MM.1S (cell line): ENCODE measurements at regions not wholly inside any gene's neighbourhood (a gene's known extent, or its start where the extent isn't known, plus 50 kb on each side); places are given as distances from the start of the nearest gene placed in this dataset.

Experiments
- DNase-seq: peaks from one replicate; pipeline ENCODE4 v3.0.0-alpha.2; 2015
- H2AFZ ChIP-seq: fragments of 300-600 bp; sonication (generic); 2 replicates; pipeline ENCODE4 v1.6.0; 2016; ENCODE audit warnings: antibody characterized with exemption, low read length
- H3F3A ChIP-seq: fragments of 300-600 bp; sonication (generic); 2 replicates; pipeline ENCODE4 v1.6.1; 2016; ENCODE audit warnings: mild to moderate bottlenecking, antibody characterized with exemption, low read length, moderate library complexity, mixed read lengths; ENCODE audit not compliant: insufficient read depth
- H3K27ac ChIP-seq: fragments of 300-600 bp; sonication (generic); 2 replicates; pipeline ENCODE4 v1.5.1; 2016; ENCODE audit warnings: mild to moderate bottlenecking, low read length
- H3K27me3 ChIP-seq: fragments of 300-600 bp; sonication (generic); replicated peaks from 2 replicates; pipeline ENCODE4 v1.6.0; 2016; ENCODE audit warnings: low read length; ENCODE audit not compliant: insufficient read depth
- H3K36me3 ChIP-seq: fragments of 300-600 bp; sonication (generic); replicated peaks from 2 replicates; pipeline ENCODE4 v1.6.1; 2016; ENCODE audit warnings: mild to moderate bottlenecking, low read length, mixed read lengths; ENCODE audit not compliant: insufficient read depth
- H3K4me1 ChIP-seq: fragments of 300-600 bp; sonication (generic); 2 replicates; pipeline ENCODE4 v1.6.1; 2016; ENCODE audit warnings: low read length, mixed read lengths
- H3K4me2 ChIP-seq: fragments of 300-600 bp; sonication (generic); 2 replicates; pipeline ENCODE4 v1.6.0; 2016; ENCODE audit warnings: low read depth, low read length
- H3K4me3 ChIP-seq: fragments of 300-600 bp; sonication (generic); 2 replicates; pipeline ENCODE4 v1.5.1; 2016; ENCODE audit warnings: low read length, mixed read lengths
- H3K79me2 ChIP-seq: fragments of 300-600 bp; sonication (generic); 2 replicates; pipeline ENCODE4 v1.6.1; 2016; ENCODE audit warnings: mixed run types, low read length, mixed read lengths
- H3K9ac ChIP-seq: fragments of 300-600 bp; sonication (generic); 2 replicates; pipeline ENCODE4 v1.6.1; 2016; ENCODE audit warnings: low read length, mixed read lengths
- H3K9me2 ChIP-seq: fragments of 300-600 bp; sonication (generic); replicated peaks from 2 replicates; pipeline ENCODE4 v1.6.1; 2016; ENCODE audit warnings: mild to moderate bottlenecking, low read length, mixed read lengths; ENCODE audit not compliant: insufficient read depth
- H3K9me3 ChIP-seq: fragments of 300-600 bp; sonication (generic); replicated peaks from 2 replicates; pipeline ENCODE4 v1.6.1; 2016; ENCODE audit warnings: mild to moderate bottlenecking, low read length, mixed read lengths; ENCODE audit not compliant: insufficient read depth
- H4K20me1 ChIP-seq: fragments of 300-600 bp; sonication (generic); 2 replicates; pipeline ENCODE4 v1.6.1; 2016; ENCODE audit warnings: mild to moderate bottlenecking, low read length, moderate library complexity, mixed read lengths; ENCODE audit not compliant: insufficient read depth
- EZH2 ChIP-seq: fragments of 300-600 bp; sonication (generic); optimal IDR thresholded peaks from 2 replicates; pipeline ENCODE3; 2017; ENCODE audit warnings: low read depth, mild to moderate bottlenecking, antibody characterized with exemption, low read length, mixed read lengths
- EZH2phosphoT487 ChIP-seq: fragments of 300-600 bp; sonication (generic); IDR thresholded peaks from 2 replicates; pipeline ENCODE4 v1.6.1; 2018; ENCODE audit warnings: antibody characterized with exemption, low read length
- TF ChIP-seq, protein P1 (sequence below): fragments of 300-600 bp; sonication (generic); IDR thresholded peaks from 2 replicates; pipeline ENCODE4 v1.5.1; 2016; ENCODE audit warnings: antibody characterized with exemption, low read length, mixed read lengths

DNA sequence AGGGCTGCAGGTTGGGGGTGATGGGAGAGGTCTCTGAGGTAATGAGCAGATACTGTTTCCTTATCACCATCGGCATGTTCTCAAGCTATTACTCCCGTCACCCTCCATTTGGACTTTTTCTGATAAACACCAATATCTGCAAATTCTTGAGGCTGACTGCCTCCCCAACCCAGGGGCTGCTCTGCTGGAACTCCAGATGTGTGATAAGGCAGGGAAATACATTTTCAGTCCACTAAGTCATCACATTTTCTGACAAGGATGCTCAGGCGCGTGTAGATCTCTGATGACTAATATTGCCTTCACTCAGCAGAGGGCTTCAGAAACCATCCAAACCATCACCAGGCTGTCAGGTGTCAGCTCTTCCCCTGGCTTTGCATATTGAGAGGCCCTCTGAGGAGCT, 215.0 kb upstream of the POU3F1 start:
- Histone ChIP-seq H3K9me2 (no peaks in the 10 kb centered on the region), H3K4me3 (no peak overlapping the region), H3K27ac (no peak overlapping the region), H3K4me1 (no peaks in the 10 kb centered on the region), H3K36me3 (no peaks in the 10 kb centered on the region), H3K9me3 (no peaks in the 10 kb centered on the region), H4K20me1 (no peaks in the 10 kb centered on the region), H3K79me2 (no peaks in the 10 kb centered on the region), H2AFZ (no peak overlapping the region), H3K9ac (no peak overlapping the region), H3K27me3 (no peaks in the 10 kb centered on the region; the same call in 1 of the 2 replicates), H3F3A (no peaks in the 10 kb centered on the region), H3K4me2 (no peak overlapping the region)
- DNase-seq, result no peak
- TF ChIP-seq EZH2, result no peak
- TF ChIP-seq, protein P1, sequence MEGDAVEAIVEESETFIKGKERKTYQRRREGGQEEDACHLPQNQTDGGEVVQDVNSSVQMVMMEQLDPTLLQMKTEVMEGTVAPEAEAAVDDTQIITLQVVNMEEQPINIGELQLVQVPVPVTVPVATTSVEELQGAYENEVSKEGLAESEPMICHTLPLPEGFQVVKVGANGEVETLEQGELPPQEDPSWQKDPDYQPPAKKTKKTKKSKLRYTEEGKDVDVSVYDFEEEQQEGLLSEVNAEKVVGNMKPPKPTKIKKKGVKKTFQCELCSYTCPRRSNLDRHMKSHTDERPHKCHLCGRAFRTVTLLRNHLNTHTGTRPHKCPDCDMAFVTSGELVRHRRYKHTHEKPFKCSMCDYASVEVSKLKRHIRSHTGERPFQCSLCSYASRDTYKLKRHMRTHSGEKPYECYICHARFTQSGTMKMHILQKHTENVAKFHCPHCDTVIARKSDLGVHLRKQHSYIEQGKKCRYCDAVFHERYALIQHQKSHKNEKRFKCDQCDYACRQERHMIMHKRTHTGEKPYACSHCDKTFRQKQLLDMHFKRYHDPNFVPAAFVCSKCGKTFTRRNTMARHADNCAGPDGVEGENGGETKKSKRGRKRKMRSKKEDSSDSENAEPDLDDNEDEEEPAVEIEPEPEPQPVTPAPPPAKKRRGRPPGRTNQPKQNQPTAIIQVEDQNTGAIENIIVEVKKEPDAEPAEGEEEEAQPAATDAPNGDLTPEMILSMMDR, result no peak
- no peak for TF ChIP-seq EZH2phosphoT487

DNA sequence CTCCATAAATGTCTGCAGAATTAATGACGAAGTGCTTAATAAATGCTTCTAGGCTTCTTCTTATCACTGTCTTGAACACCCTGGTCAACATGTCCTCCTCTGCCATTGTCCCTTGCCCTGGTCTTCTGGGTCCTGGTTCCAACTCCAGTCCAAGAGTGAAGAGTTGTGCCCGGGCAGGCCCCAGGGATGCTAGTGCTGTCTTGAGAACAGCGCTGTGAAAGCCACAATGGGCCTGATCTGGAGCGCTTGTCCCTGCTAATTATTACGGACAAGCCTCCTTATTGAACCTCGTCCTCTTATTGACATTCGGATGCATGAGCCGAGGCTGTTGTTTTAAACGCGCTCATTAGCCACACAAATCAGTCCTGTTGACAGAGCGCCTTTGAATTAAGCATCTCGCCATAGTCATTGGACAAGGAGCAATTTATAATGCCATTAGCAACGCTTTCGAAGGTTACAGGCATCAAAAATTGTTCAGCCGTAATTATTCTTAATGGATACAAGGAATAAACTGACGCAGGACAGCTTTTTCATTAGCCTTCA, 211.6 kb upstream of the POU3F1 start:
- H3K9me3 ChIP-seq, result no peaks in the 10 kb centered on the region
- H3K27ac ChIP-seq, result no peak overlapping the region
- no peak overlapping the region for H3K4me2 ChIP-seq
- H3K79me2 ChIP-seq, result no peaks in the 10 kb centered on the region
- H4K20me1 ChIP-seq, result no peaks in the 10 kb centered on the region
- H3K4me1 ChIP-seq, result no peaks in the 10 kb centered on the region
- H3K9me2 ChIP-seq, result no peaks in the 10 kb centered on the region
- no peaks in the 10 kb centered on the region for H3F3A ChIP-seq
- no peak overlapping the region for H2AFZ ChIP-seq
- H3K27me3 ChIP-seq, result no peaks in the 10 kb centered on the region; the same call in 1 of the 2 replicates
- H3K4me3 ChIP-seq, result no peak overlapping the region
- no peak for DNase-seq
- TF ChIP-seq, protein P1, result no peak
- no peak for TF ChIP-seq EZH2
- no peak for TF ChIP-seq EZH2phosphoT487
- H3K36me3 ChIP-seq, result no peaks in the 10 kb centered on the region
- no peak overlapping the region for H3K9ac ChIP-seq

DNA sequence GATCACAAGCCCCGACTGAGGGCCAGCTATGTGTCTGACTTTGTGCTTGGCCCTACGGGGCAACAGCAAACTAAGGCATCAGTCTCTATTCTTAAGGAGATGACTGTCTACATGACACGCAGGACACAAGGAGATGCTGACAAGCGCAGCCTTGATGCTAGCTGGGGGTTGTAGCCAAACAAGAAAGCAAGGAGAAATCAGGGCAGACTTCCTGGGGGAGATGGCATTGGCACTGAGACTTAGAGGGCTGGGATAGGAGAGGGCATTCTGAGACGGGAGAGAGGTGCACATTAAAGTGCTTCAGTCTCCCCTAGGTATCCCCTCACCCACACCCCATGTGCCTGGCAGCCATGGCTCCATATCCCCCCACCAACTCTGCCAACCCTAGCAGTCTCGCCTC, 210.8 kb upstream of the POU3F1 start:
- TF ChIP-seq, protein P1, result no peak
- TF ChIP-seq EZH2phosphoT487, result no peak
- no peak for TF ChIP-seq EZH2
- no peak overlapping the region for H3K9ac ChIP-seq
- H3K36me3 ChIP-seq, result no peaks in the 10 kb centered on the region
- no peak for DNase-seq
- H3K79me2 ChIP-seq, result no peaks in the 10 kb centered on the region
- H3K4me3 ChIP-seq, result no peak overlapping the region
- H3K27me3 ChIP-seq, result no peaks in the 10 kb centered on the region; the same call in 1 of the 2 replicates
- H3K4me2 ChIP-seq, result no peak overlapping the region
- no peaks in the 10 kb centered on the region for H3K9me3 ChIP-seq
- H4K20me1 ChIP-seq, result no peaks in the 10 kb centered on the region
- no peaks in the 10 kb centered on the region for H3K9me2 ChIP-seq
- H3F3A ChIP-seq, result no peaks in the 10 kb centered on the region
- H2AFZ ChIP-seq, result no peak overlapping the region
- H3K27ac ChIP-seq, result no peak overlapping the region
- no peaks in the 10 kb centered on the region for H3K4me1 ChIP-seq
